IMR-90 (cell line): ENCODE measurements at regions not wholly inside any gene's neighbourhood (a gene's known extent, or its start where the extent isn't known, plus 50 kb on each side); places are given as distances from the start of the nearest gene placed in this dataset.

Source experiments
- ATAC-seq: fragments of 200-7000 bp; cut with Tn5 transposase; 2 replicates; pipeline ENCODE4 v1.9.1; 2020; ENCODE audit warnings: low read depth, mild to moderate bottlenecking, moderate library complexity
- BruUV-seq: library from RNA; stranded (reverse); fragments of 400-500 nt; replicated peaks from 2 replicates; lab custom pipeline; 2021; lab: Mats Ljungman, UMichigan
- CTCF ChIA-PET: fragments of 300-600 bp; formaldehyde crosslinking; extraction: SDS; loops from one replicate; lab custom pipeline; 2021; ENCODE audit warnings: antibody characterized with exemption; lab: Yijun Ruan, JAX
- POLR2A ChIA-PET: fragments of 300-600 bp; sonication (Branson Sonifier 250); formaldehyde crosslinking; loops from one replicate; lab custom pipeline; 2022; ENCODE audit warnings: antibody characterized with exemption; ENCODE audit not compliant: unreplicated experiment; lab: Charles Lee
- DNase-seq: peaks from one replicate; pipeline ENCODE4 v3.0.0; 2013
- H2AFZ ChIP-seq: replicated peaks from 2 replicates; pipeline ENCODE3; 2013; ENCODE audit warnings: low read length, mild to moderate bottlenecking; ENCODE audit not compliant: poor library complexity
- H2AK5ac ChIP-seq: 2 replicates; pipeline ENCODE4 v1.6.1; 2013; ENCODE audit warnings: low read depth, low read length, inconsistent platforms
- H2AK9ac ChIP-seq: replicated peaks from 2 replicates; pipeline ENCODE3; 2013; ENCODE audit warnings: mild to moderate bottlenecking, low read depth, low read length, moderate library complexity; ENCODE audit not compliant: poor library complexity
- H2BK120ac ChIP-seq: 2 replicates; pipeline ENCODE4 v1.6.1; 2013; ENCODE audit warnings: low read depth, low read length, inconsistent platforms
- H2BK15ac ChIP-seq: 3 replicates; pipeline ENCODE4 v1.6.1; 2013; ENCODE audit warnings: low read depth, low read length, inconsistent platforms
- H2BK20ac ChIP-seq: 2 replicates; pipeline ENCODE4 v1.6.1; 2013; ENCODE audit warnings: low read depth, mild to moderate bottlenecking, inconsistent platforms, low read length, moderate library complexity
- H2BK5ac ChIP-seq: 2 replicates; pipeline ENCODE4 v1.6.1; 2013; ENCODE audit warnings: mild to moderate bottlenecking, low read depth, low read length, inconsistent platforms; ENCODE audit not compliant: poor library complexity, severe bottlenecking
- H3K14ac ChIP-seq: replicated peaks from 2 replicates; pipeline ENCODE4 v1.6.1; 2013; ENCODE audit warnings: low read depth, low read length, inconsistent platforms
- H3K18ac ChIP-seq: 2 replicates; pipeline ENCODE4 v1.6.1; 2013; ENCODE audit warnings: low read depth, low read length, control low read depth
- H3K23ac ChIP-seq: 2 replicates; pipeline ENCODE4 v1.6.1; 2013; ENCODE audit warnings: low read depth, low read length, inconsistent platforms
- H3K27ac ChIP-seq: 2 replicates; pipeline ENCODE4 v1.5.1; 2013; ENCODE audit warnings: mild to moderate bottlenecking, control low read depth, low read length; ENCODE audit not compliant: insufficient read depth
- H3K27me3 ChIP-seq: 2 replicates; pipeline ENCODE4 v1.6.1; 2013; ENCODE audit warnings: low read length; ENCODE audit not compliant: control insufficient read depth, insufficient read depth
- H3K36me3 ChIP-seq: 2 replicates; pipeline ENCODE4 v1.6.1; 2013; ENCODE audit warnings: low read length, mixed read lengths; ENCODE audit not compliant: control insufficient read depth, insufficient read depth
- H3K4ac ChIP-seq: 2 replicates; pipeline ENCODE4 v1.6.1; 2013; ENCODE audit warnings: low read depth, low read length, inconsistent platforms
- H3K4me1 ChIP-seq: 2 replicates; pipeline ENCODE4 v1.6.1; 2013; ENCODE audit warnings: low read length, mixed read lengths; ENCODE audit not compliant: control insufficient read depth, insufficient read depth
- H3K4me2 ChIP-seq: 2 replicates; pipeline ENCODE4 v1.6.1; 2013; ENCODE audit warnings: low read depth, mild to moderate bottlenecking, control low read depth, low read length, moderate library complexity
- H3K4me3 ChIP-seq: 2 replicates; pipeline ENCODE4 v1.5.1; 2013; ENCODE audit warnings: low read depth, mild to moderate bottlenecking, control low read depth, low read length, moderate library complexity; ENCODE audit not compliant: insufficient read depth
- H3K56ac ChIP-seq: 2 replicates; pipeline ENCODE4 v1.6.1; 2013; ENCODE audit warnings: low read length, inconsistent platforms; ENCODE audit not compliant: insufficient read depth; ENCODE audit errors: extremely low read depth
- H3K79me1 ChIP-seq, 2 experiments: 2 replicates each; pipeline ENCODE4 v1.6.1; 2013; ENCODE audit warnings: low read length in 2 of 2, inconsistent platforms in 1 of 2, low read depth in 1 of 2
- H3K9ac ChIP-seq: 2 replicates; pipeline ENCODE4 v1.6.1; 2013; ENCODE audit warnings: low read depth, low read length, control low read depth
- H3K9me1 ChIP-seq: 2 replicates; pipeline ENCODE4 v1.6.1; 2013; ENCODE audit warnings: low read length, inconsistent platforms; ENCODE audit not compliant: insufficient read depth
- H3K9me3 ChIP-seq: 2 replicates; pipeline ENCODE4 v1.6.1; 2013; ENCODE audit warnings: low read length; ENCODE audit not compliant: control insufficient read depth, insufficient read depth
- H4K20me1 ChIP-seq: 2 replicates; pipeline ENCODE4 v1.6.1; 2013; ENCODE audit warnings: low read length, inconsistent platforms; ENCODE audit not compliant: insufficient read depth
- H4K5ac ChIP-seq: 2 replicates; pipeline ENCODE4 v1.6.1; 2013; ENCODE audit warnings: mild to moderate bottlenecking, low read depth, low read length, control low read depth
- H4K8ac ChIP-seq, 2 experiments: 2 replicates each; pipeline ENCODE4 v1.6.1; 2013; ENCODE audit warnings: low read depth in 2 of 2, low read length in 2 of 2, control low read depth in 1 of 2, inconsistent platforms in 1 of 2
- H4K91ac ChIP-seq: 2 replicates; pipeline ENCODE4 v1.6.1; 2013; ENCODE audit warnings: low read depth, low read length, inconsistent platforms; ENCODE audit not compliant: insufficient read depth
- BHLHE40 ChIP-seq: fragments of 150-350 bp; IDR thresholded peaks from 2 replicates; pipeline ENCODE4 v1.6.1; 2016; ENCODE audit warnings: mild to moderate bottlenecking, low read depth, low read length
- CEBPB ChIP-seq: IDR thresholded peaks from 2 replicates; pipeline ENCODE4 v1.6.1; 2012; ENCODE audit warnings: low read depth, low read length, improper control_type of control experiment
- CHD1 ChIP-seq: IDR thresholded peaks from 2 replicates; pipeline ENCODE4 v1.6.1; 2012; ENCODE audit warnings: low read depth, low read length, improper control_type of control experiment
- CTCF ChIP-seq: conservative IDR thresholded peaks from 2 replicates; pipeline ENCODE4 v1.5.1; 2012; ENCODE audit warnings: mild to moderate bottlenecking, low read depth, low read length, improper control_type of control experiment
- FOS ChIP-seq: fragments of 150-350 bp; IDR thresholded peaks from 2 replicates; pipeline ENCODE4 v1.6.1; 2016; ENCODE audit warnings: low read depth, low read length
- MAFK ChIP-seq: IDR thresholded peaks from 2 replicates; pipeline ENCODE4 v1.6.1; 2012; ENCODE audit warnings: low read depth, low read length, improper control_type of control experiment
- MAZ ChIP-seq: IDR thresholded peaks from 2 replicates; pipeline ENCODE4 v1.6.1; 2012; ENCODE audit warnings: low read depth, mild to moderate bottlenecking, low read length, improper control_type of control experiment, moderate library complexity, borderline replicate concordance
- MXI1 ChIP-seq: IDR thresholded peaks from 2 replicates; pipeline ENCODE4 v1.6.1; 2012; ENCODE audit warnings: low read depth, mild to moderate bottlenecking, low read length, moderate library complexity, borderline replicate concordance
- POLR2A ChIP-seq: IDR thresholded peaks from 2 replicates; pipeline ENCODE4 v1.6.1; 2012; ENCODE audit warnings: mild to moderate bottlenecking, low read depth, low read length
- RAD21 ChIP-seq: IDR thresholded peaks from 2 replicates; pipeline ENCODE4 v1.6.1; 2012; ENCODE audit warnings: low read length, improper control_type of control experiment
- RCOR1 ChIP-seq: IDR thresholded peaks from 2 replicates; pipeline ENCODE4 v1.6.1; 2012; ENCODE audit warnings: mild to moderate bottlenecking, low read length, improper control_type of control experiment; ENCODE audit not compliant: insufficient replicate concordance
- SMC3 ChIP-seq: fragments of 150-350 bp; IDR thresholded peaks from 2 replicates; pipeline ENCODE4 v1.6.1; 2016; ENCODE audit warnings: low read depth, mild to moderate bottlenecking, antibody characterized with exemption, low read length, moderate library complexity
- USF2 ChIP-seq: fragments of 150-350 bp; IDR thresholded peaks from 2 replicates; pipeline ENCODE4 v1.6.1; 2017; ENCODE audit warnings: mild to moderate bottlenecking, antibody characterized with exemption, low read length, low read depth
- WGBS, 2 experiments: methylation state at CpG; one replicate each; pipeline versions ENCODE4 v1.1.5 to v1.1.7; 2013; ENCODE audit warnings: missing lambda C conversion rate in 2 of 2; ENCODE audit not compliant: insufficient read length in 1 of 2; ENCODE audit errors: extremely low coverage in 2 of 2; 5-methylcytosine and 5-hydroxymethylcytosine counted together
- dilution Hi-C: fragments of 300-500 bp; cut with HindIII; formaldehyde crosslinking; loops from one replicate; pipeline ENCODE4 v1.14.3; 2018; ENCODE audit warnings: low sequenced_read_pairs; ENCODE audit not compliant: unreplicated experiment
- in situ Hi-C: fragments of 300-500 bp; cut with MboI; formaldehyde crosslinking; loops from 3 replicates; pipeline ENCODE4 v1.14.3; 2019; ENCODE audit warnings: low sequenced_read_pairs, inconsistent platforms, mixed read lengths
- intact Hi-C: fragments of 100-400 bp; cut with micrococcal nuclease; formaldehyde crosslinking; loops from 2 replicates; pipeline ENCODE4 v1.10.0; 2022
- TF ChIP-seq, protein P1 (sequence below): fragments of 150-350 bp; IDR thresholded peaks from 2 replicates; pipeline ENCODE4 v1.6.1; 2016; ENCODE audit warnings: low read depth, mild to moderate bottlenecking, low read length, moderate library complexity, borderline replicate concordance

DNA sequence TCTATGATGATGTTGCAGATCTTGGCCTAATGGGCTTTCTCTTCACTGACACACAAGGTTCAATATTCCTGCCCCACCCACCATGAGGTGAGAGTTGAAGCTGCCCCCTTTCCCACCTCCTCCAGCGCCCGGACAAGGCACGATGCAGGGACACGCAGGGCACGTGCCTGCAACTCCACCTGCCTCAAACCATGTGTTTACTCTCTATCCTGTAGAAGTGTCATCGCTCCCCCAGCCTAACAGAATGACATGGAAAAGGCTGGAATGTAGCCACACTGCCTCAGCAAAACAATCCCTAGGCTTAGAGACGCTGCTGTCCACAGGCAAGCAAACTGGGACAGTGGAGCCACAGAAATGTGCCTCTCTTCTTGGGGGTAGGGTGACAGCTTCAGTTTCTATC, 92.9 kb upstream of the SOD1 start:
- no peaks in the 10 kb centered on the region for H3K4me1 ChIP-seq
- no TSS peak for BruUV-seq
- H3K79me1 ChIP-seq, result no peaks in the 10 kb centered on the region
- no peak overlapping the region for H3K9ac ChIP-seq
- no peak overlapping the region for H3K4ac ChIP-seq
- no peak for DNase-seq
- 28% methylated on average over 5 of the region's 7 CpGs; no CpG with 5 or more reads in 1 of the 2 experiments for WGBS, 2 experiments
- H3K23ac ChIP-seq, result no peak overlapping the region
- in situ Hi-C loops, result no loop called here
- H3K9me3 ChIP-seq, result no peaks in the 10 kb centered on the region
- dilution Hi-C loops, result no loop called here
- CTCF ChIA-PET, result no interaction called here
- no peak overlapping the region for H2BK120ac ChIP-seq
- H4K8ac ChIP-seq, result no peak overlapping the region
- POLR2A ChIA-PET, result no interaction called here
- no peaks in the 10 kb centered on the region for H4K20me1 ChIP-seq
- H4K91ac ChIP-seq, result no peak overlapping the region
- H3K4me2 ChIP-seq, result no peak overlapping the region
- TF ChIP-seq CEBPB, result no peak
- no peak for TF ChIP-seq USF2
- TF ChIP-seq BHLHE40, result no peak
- TF ChIP-seq, protein P1, sequence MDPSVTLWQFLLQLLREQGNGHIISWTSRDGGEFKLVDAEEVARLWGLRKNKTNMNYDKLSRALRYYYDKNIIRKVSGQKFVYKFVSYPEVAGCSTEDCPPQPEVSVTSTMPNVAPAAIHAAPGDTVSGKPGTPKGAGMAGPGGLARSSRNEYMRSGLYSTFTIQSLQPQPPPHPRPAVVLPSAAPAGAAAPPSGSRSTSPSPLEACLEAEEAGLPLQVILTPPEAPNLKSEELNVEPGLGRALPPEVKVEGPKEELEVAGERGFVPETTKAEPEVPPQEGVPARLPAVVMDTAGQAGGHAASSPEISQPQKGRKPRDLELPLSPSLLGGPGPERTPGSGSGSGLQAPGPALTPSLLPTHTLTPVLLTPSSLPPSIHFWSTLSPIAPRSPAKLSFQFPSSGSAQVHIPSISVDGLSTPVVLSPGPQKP, result no peak
- no peak for TF ChIP-seq POLR2A
- TF ChIP-seq RCOR1, result no peak
- TF ChIP-seq FOS, result no peak
- no peak for TF ChIP-seq MAZ
- TF ChIP-seq MAFK, result no peak
- no peak for TF ChIP-seq CTCF
- no peak for TF ChIP-seq SMC3
- TF ChIP-seq RAD21, result no peak
- no peak for TF ChIP-seq MXI1
- no peak for TF ChIP-seq CHD1
- no peak overlapping the region for H2BK5ac ChIP-seq
- H3K9me1 ChIP-seq, result no peaks in the 10 kb centered on the region
- intact Hi-C loops, result no loop called here
- no peak overlapping the region for H3K14ac ChIP-seq
- H2BK20ac ChIP-seq, result no peak overlapping the region
- H2AK5ac ChIP-seq, result no peak overlapping the region
- H2AFZ ChIP-seq, result no peak overlapping the region
- no peak overlapping the region for H3K18ac ChIP-seq
- H3K27ac ChIP-seq, result no peak overlapping the region
- ATAC-seq, result no peak
- H2BK15ac ChIP-seq, result no peak overlapping the region
- H3K4me3 ChIP-seq, result no peak overlapping the region
- H3K36me3 ChIP-seq, result no peaks in the 10 kb centered on the region
- peaks cover 1% of the 10 kb centered on the region; the same call in 1 of the 2 replicates for H3K27me3 ChIP-seq
- H4K5ac ChIP-seq, result no peak overlapping the region
- H2AK9ac ChIP-seq, result no peak overlapping the region
- H3K56ac ChIP-seq, result no peak overlapping the region
